ENCODE measurements at regions not wholly inside any gene's neighbourhood (a gene's known extent, or its start where the extent isn't known, plus 50 kb on each side); places are given as distances from the start of the nearest gene placed in this dataset.

GRCh38 chr9:27712806-27713205 is 139.5 kb upstream of the C9orf72 start:
- peaks cover 0 to 44% (median 31%) of the 10 kb centered on the region in 5 donors for H3K27me3 Mint-ChIP-seq
- no peak overlapping the region for H3K4me3 Mint-ChIP-seq
- Histone ChIP-seq H3K27me3 (ENCODE audit: control insufficient read depth in 2 of 2, insufficient read depth in 2 of 2, low read length in 2 of 2) (no peaks in the 10 kb centered on the region), H3K4me3 (ENCODE audit: low read length) (no peak overlapping the region), H3K9me3 (ENCODE audit: control insufficient read depth in 2 of 3, low read length in 3 of 3) (no peaks in the 10 kb centered on the region), H3K36me3 (ENCODE audit: control insufficient read depth in 2 of 3, insufficient read depth in 3 of 3, low read length in 3 of 3) (no peaks in the 10 kb centered on the region), H3K4me1 (ENCODE audit: control insufficient read depth in 2 of 2, insufficient read depth in 2 of 2, low read length in 2 of 2) (no peaks in the 10 kb centered on the region), H3K27ac (ENCODE audit: low read depth, low read length) (no peak overlapping the region)
- H3K27ac Mint-ChIP-seq = no peak overlapping the region
- H3K9me3 Mint-ChIP-seq = peaks cover 0 to 11% (median under 1%) of the 10 kb centered on the region in 11 donors
- no peak for DNase-seq
- ChIA-PET POLR2A (no interaction called here), CTCF (no interaction called here)
- intact Hi-C loops (cut with micrococcal nuclease) = no loop called here
- H3K4me1 Mint-ChIP-seq = peaks cover 0 to 2% (median 0%) of the 10 kb centered on the region in 7 donors
- ATAC-seq = no peak
- H3K36me3 Mint-ChIP-seq = peaks cover 0 to 4% (median 0%) of the 10 kb centered on the region in 5 donors

DNA sequence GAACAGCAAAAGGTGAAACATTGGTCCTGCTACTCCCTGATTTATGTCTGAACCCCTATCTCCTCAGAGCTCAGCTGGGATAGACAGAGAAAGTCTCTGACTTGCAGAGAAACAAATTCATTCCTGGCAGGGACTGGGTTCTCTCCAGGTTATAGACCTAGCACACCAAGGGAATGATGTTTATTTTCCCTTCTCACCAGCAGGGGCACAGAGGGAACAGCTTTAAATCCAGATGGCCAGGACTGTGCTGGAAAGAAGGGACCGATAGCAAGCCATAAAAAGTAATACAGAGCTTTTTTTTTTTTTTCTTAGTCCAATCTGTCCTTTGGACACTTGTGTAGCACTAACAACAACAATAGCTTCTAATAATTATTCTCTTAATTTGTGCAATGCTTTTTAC is 141.1 kb upstream of the C9orf72 start:
- H3K27ac ChIP-seq (ENCODE audit: low read depth, low read length) = no peak overlapping the region
- Mint-ChIP-seq H3K27me3 (peaks cover 0 to 44% (median 28%) of the 10 kb centered on the region in 5 donors), H3K27ac (no peak overlapping the region), H3K4me3 (no peak overlapping the region), H3K9me3 (peaks cover 0 to 8% (median 0%) of the 10 kb centered on the region in 11 donors), H3K36me3 (peaks cover 0 to 4% (median 0%) of the 10 kb centered on the region in 5 donors), H3K4me1 (no peaks in the 10 kb centered on the region)
- H3K36me3 ChIP-seq (ENCODE audit: control insufficient read depth in 2 of 3, insufficient read depth in 3 of 3, low read length in 3 of 3) = no peaks in the 10 kb centered on the region
- CTCF ChIA-PET = no interaction called here
- H3K4me1 ChIP-seq (ENCODE audit: control insufficient read depth in 2 of 2, insufficient read depth in 2 of 2, low read length in 2 of 2) = no peaks in the 10 kb centered on the region
- no peaks in the 10 kb centered on the region for H3K27me3 ChIP-seq (ENCODE audit: control insufficient read depth in 2 of 2, insufficient read depth in 2 of 2, low read length in 2 of 2)
- no peaks in the 10 kb centered on the region for H3K9me3 ChIP-seq (ENCODE audit: control insufficient read depth in 2 of 3, low read length in 3 of 3)
- intact Hi-C loops (cut with micrococcal nuclease) = no loop called here
- POLR2A ChIA-PET = no interaction called here
- no peak overlapping the region for H3K4me3 ChIP-seq (ENCODE audit: low read length)
- DNase-seq (no peak), ATAC-seq (no peak)

- POLR2A ChIA-PET = no interaction called here
- H3K27ac Mint-ChIP-seq = no peak overlapping the region
- ATAC-seq = no peak
- peaks cover 0 to 4% (median 0%) of the 10 kb centered on the region in 11 donors for H3K9me3 Mint-ChIP-seq
- Histone ChIP-seq H3K36me3 (ENCODE audit: control insufficient read depth in 2 of 3, insufficient read depth in 3 of 3, low read length in 3 of 3) (no peaks in the 10 kb centered on the region), H3K4me1 (ENCODE audit: control insufficient read depth in 2 of 2, insufficient read depth in 2 of 2, low read length in 2 of 2) (no peaks in the 10 kb centered on the region), H3K27ac (ENCODE audit: low read depth, low read length) (no peak overlapping the region), H3K27me3 (ENCODE audit: control insufficient read depth in 2 of 2, insufficient read depth in 2 of 2, low read length in 2 of 2) (no peaks in the 10 kb centered on the region), H3K9me3 (ENCODE audit: control insufficient read depth in 2 of 3, low read length in 3 of 3) (no peaks in the 10 kb centered on the region), H3K4me3 (ENCODE audit: low read length) (no peak overlapping the region)
- DNase-seq = no peak
- peaks cover 2 to 42% (median 23%) of the 10 kb centered on the region in 5 donors for H3K27me3 Mint-ChIP-seq
- no peak overlapping the region for H3K4me3 Mint-ChIP-seq
- H3K36me3 Mint-ChIP-seq = peaks cover 0 to 4% (median 0%) of the 10 kb centered on the region in 5 donors
- no peaks in the 10 kb centered on the region for H3K4me1 Mint-ChIP-seq
- intact Hi-C loops (cut with micrococcal nuclease) = no loop called here
- CTCF ChIA-PET = interaction anchor here (0.8 kb wide), 1 partner anchor 13 kb away, joined by 3 read pairs; no protein-coding TSS in a partner anchor
Observed at GRCh38 chr9:27715651-27716050, 142.4 kb upstream of the C9orf72 start.

DNA sequence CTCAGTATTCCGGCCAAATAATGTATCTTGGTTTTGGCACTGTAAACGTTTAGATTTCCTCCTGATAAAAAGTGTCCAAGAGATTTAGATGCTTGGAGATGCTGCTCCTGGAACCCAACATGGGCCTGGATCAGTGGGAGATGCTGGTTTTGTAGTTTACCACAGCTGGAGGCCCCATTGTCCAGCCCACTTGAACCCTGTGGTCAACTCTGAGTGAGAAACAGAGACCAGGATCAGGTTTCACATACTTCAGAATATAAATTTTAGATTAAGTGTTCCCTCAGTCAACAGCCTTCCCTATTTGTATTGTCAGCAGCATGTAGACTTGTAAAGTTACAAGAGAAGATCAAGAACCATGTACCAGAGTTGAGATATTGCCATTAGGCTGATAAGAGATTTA is 144.7 kb upstream of the C9orf72 start:
- no peak overlapping the region for H3K27ac ChIP-seq (ENCODE audit: low read depth, low read length)
- ATAC-seq = no peak
- Mint-ChIP-seq H3K27ac (no peak overlapping the region), H3K36me3 (no peaks in the 10 kb centered on the region), H3K4me1 (peaks cover 0 to 2% (median 0%) of the 10 kb centered on the region in 7 donors), H3K27me3 (peaks cover 7 to 29% (median 14%) of the 10 kb centered on the region in 5 donors), H3K9me3 (no peaks in the 10 kb centered on the region), H3K4me3 (no peak overlapping the region)
- no peak overlapping the region for H3K4me3 ChIP-seq (ENCODE audit: low read length)
- intact Hi-C loops (cut with micrococcal nuclease) = no loop called here
- no peaks in the 10 kb centered on the region for H3K9me3 ChIP-seq (ENCODE audit: control insufficient read depth in 2 of 3, low read length in 3 of 3)
- DNase-seq = no peak
- ChIA-PET POLR2A (no interaction called here), CTCF (no interaction called here)
- no peaks in the 10 kb centered on the region for H3K36me3 ChIP-seq (ENCODE audit: control insufficient read depth in 2 of 3, insufficient read depth in 3 of 3, low read length in 3 of 3)
- H3K4me1 ChIP-seq (ENCODE audit: control insufficient read depth in 2 of 2, insufficient read depth in 2 of 2, low read length in 2 of 2) = no peaks in the 10 kb centered on the region
- no peaks in the 10 kb centered on the region for H3K27me3 ChIP-seq (ENCODE audit: control insufficient read depth in 2 of 2, insufficient read depth in 2 of 2, low read length in 2 of 2)

GRCh38 chr9:27719711-27720110 is 146.4 kb upstream of the C9orf72 start:
- no peaks in the 10 kb centered on the region for H3K27me3 ChIP-seq (ENCODE audit: control insufficient read depth in 2 of 2, insufficient read depth in 2 of 2, low read length in 2 of 2)
- Mint-ChIP-seq H3K36me3 (no peaks in the 10 kb centered on the region), H3K4me1 (peaks cover 0 to 2% (median 0%) of the 10 kb centered on the region in 7 donors), H3K27me3 (peaks cover 11 to 31% (median 17%) of the 10 kb centered on the region in 5 donors), H3K4me3 (no peak overlapping the region), H3K27ac (no peak overlapping the region), H3K9me3 (no peaks in the 10 kb centered on the region)
- no peak overlapping the region for H3K4me3 ChIP-seq (ENCODE audit: low read length)
- no peaks in the 10 kb centered on the region for H3K9me3 ChIP-seq (ENCODE audit: control insufficient read depth in 2 of 3, low read length in 3 of 3)
- no peak overlapping the region for H3K27ac ChIP-seq (ENCODE audit: low read depth, low read length)
- ATAC-seq (no peak), DNase-seq (no peak)
- CTCF ChIA-PET = no interaction called here
- intact Hi-C loops (cut with micrococcal nuclease) = loop anchor here in 1 of 2 donors (10.0 kb wide), 1 partner anchor 385 kb away; no protein-coding TSS in a partner anchor
- POLR2A ChIA-PET = no interaction called here
- H3K4me1 ChIP-seq (ENCODE audit: control insufficient read depth in 2 of 2, insufficient read depth in 2 of 2, low read length in 2 of 2) = no peaks in the 10 kb centered on the region
- no peaks in the 10 kb centered on the region for H3K36me3 ChIP-seq (ENCODE audit: control insufficient read depth in 2 of 3, insufficient read depth in 3 of 3, low read length in 3 of 3)

DNA sequence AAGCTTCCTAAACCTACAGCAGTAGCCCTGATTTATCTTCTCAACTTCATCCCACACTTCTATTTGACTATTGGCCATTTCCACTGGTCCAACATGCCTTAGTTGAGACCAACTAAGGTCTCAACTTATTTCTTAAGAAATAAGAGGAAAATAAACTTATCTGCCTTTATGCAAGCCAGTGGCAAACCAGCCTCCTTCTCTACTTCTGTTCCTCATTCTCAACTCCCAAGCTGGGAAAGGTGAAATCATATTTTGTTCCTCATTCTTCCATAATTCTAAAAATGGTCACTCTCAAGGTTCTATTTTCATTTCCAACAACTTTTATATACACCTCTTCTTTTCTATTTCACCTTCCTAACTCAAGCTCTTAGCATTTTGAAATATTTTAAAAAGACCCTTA is 149.6 kb upstream of the C9orf72 start:
- ChIA-PET POLR2A (no interaction called here), CTCF (no interaction called here)
- ATAC-seq = no peak
- DNase-seq = no peak
- no peaks in the 10 kb centered on the region for H3K36me3 ChIP-seq (ENCODE audit: control insufficient read depth in 2 of 3, insufficient read depth in 3 of 3, low read length in 3 of 3)
- no peak overlapping the region for H3K27ac Mint-ChIP-seq
- H3K27ac ChIP-seq (ENCODE audit: low read depth, low read length) = no peak overlapping the region
- H3K36me3 Mint-ChIP-seq = no peaks in the 10 kb centered on the region
- peaks cover 6 to 19% (median 17%) of the 10 kb centered on the region in 5 donors for H3K27me3 Mint-ChIP-seq
- H3K4me3 ChIP-seq (ENCODE audit: low read length) = no peak overlapping the region
- no peaks in the 10 kb centered on the region for H3K27me3 ChIP-seq (ENCODE audit: control insufficient read depth in 2 of 2, insufficient read depth in 2 of 2, low read length in 2 of 2)
- intact Hi-C loops (cut with micrococcal nuclease) = loop anchor here in 1 of 2 donors (10.0 kb wide), 1 partner anchor 388 kb away; no protein-coding TSS in a partner anchor
- no peak overlapping the region for H3K4me3 Mint-ChIP-seq
- H3K9me3 ChIP-seq (ENCODE audit: control insufficient read depth in 2 of 3, low read length in 3 of 3) = no peaks in the 10 kb centered on the region
- no peaks in the 10 kb centered on the region for H3K9me3 Mint-ChIP-seq
- H3K4me1 Mint-ChIP-seq = peaks cover 0 to 5% (median 0%) of the 10 kb centered on the region in 7 donors
- no peaks in the 10 kb centered on the region for H3K4me1 ChIP-seq (ENCODE audit: control insufficient read depth in 2 of 2, insufficient read depth in 2 of 2, low read length in 2 of 2)
